ENCODE measurements at regions not wholly inside any gene's neighbourhood (a gene's known extent, or its start where the extent isn't known, plus 50 kb on each side); places are given as distances from the start of the nearest gene placed in this dataset.
"Not testable (repeated sequence)": the region's sequence is repeated elsewhere in the genome, so short reads cannot be mapped to it uniquely, and the experiment has no call there.

DNA sequence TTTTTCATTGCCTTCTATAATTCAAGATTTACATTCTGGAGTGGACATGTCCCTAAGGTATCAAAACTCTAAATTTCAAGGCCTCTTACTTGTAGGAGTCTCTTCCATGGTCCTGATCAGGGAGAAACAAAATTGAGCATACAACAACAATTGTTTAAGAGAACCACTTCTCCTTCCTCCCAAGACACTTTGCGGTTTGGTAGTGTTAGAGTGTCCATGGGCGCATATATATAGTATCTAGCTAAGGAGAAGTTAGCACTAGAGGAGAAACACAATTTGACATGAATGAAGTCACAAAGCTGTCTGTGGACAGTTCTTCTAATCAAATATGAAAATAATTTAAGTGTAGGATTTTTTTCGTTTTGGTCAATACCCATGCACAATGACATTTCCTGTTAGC, 349.1 kb upstream of the MAP2 start:
- DNase-seq = no peak

DNA sequence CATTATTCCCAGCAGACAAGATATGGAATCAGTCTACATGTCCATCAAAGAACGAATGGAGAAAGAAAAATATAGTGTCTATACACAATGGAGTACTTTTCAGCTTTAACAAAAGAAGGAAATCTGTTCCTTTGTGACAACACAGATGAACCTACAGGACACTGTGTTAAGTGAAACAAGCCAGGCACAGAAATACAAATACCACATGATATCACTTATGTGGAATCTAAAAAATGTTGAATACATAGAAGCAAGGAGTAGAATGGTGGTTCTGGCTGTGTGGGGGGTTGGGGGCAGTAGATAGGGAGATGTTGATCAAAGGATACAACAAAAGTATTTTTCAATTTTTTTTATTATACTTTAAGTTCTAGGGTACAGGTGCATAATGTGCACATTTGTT, 347.7 kb upstream of the MAP2 start:
- no peak for DNase-seq

DNA sequence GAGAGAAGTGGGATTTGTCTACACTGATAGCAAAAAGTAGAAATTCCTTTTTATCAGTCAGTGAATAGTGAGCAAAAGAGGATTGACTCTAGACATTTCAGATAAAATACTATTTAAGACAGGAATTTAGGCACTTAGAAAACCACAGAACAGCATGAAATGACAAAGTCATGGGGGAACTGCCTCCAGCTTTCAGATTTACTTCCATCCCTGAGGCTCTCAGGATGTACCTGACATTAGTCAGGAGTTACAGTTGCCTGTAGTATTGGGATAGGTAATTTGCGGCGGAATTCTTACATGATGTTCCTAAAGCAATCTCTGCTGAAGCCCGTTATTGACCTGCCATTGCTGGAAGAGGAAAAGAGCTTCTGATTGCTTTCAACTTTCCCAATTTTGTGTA, 337.1 kb upstream of the MAP2 start:
- DNase-seq = no peak

DNA sequence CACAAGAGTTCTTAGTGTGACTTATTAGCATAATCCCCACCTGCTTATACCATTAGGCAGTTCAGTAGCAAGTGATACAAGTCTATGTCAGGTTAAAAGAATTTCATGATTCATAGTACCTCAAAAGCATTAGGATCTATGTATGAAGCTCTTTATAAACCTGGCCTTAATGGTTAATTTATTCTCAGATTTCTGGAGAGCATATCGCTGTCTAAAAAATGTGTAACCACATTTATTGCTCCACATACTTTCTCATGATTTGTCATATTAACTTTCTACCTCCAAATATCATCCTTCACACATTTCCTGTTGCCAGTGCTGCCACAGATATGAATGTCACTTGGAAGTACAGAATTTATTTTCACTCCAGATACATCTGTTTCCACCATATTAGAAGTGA, 332.8 kb upstream of the MAP2 start:
- DNase-seq = peak in 1 of 2 experiments; percentile 59

DNA sequence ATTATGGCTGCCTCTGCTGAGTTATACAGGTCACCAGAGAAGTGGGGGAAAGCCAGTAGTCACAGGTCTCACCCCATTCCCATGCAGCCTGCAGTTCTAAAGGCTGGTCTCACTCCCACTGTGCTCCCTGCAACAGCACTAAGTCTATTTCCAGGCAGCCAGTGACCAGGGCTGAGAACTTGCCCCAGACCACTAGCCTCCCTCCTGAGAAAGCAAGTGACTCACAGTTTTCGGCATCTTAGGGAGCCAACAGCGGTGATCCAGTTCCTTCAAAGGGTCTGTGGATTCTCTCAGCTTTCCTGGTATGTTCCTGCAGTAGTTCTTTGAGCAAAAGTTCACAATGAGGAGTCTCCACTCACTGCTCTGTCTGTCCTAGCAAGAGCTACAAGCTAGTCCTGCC, 329.6 kb upstream of the MAP2 start:
- no peak for DNase-seq

DNA sequence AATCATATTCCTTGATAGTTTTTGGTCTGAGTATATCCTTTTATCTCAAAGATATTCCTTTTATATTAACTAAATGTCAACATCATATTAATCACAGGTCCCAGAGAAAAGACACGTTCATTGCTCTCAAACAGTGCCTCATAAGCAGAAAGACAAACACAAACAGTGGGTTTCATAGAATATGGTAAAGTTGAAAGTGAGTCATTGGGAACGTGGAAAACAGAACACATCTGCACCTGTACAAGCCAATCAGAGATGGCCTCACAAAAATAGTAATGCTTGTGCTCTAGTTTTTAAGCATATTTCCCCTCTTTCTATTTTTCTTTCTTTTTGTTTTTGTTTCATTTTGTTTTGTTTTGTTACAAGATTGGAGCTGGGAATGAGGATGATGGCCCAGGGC, 328.4 kb upstream of the MAP2 start:
- DNase-seq = no peak

DNA sequence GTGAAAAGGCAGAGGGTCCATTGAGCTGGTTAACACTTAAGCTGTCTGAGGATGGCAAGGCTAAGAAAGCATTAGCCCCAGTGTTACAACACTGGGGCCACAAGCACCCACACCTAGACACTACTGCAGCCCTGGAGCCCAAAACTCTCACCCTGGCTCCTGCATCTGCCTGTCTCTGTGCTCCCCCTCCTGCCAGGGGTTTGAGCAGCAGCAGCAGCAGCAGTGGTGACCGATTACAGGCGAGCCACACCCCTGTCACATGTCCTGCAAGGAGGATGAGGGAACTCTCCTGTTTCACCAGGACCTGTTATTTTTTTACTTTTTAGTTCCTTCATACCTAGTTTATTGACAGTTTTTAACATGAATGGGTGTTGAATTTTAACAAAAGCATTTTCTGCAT, 326.7 kb upstream of the MAP2 start:
- DNase-seq = no peak

DNA sequence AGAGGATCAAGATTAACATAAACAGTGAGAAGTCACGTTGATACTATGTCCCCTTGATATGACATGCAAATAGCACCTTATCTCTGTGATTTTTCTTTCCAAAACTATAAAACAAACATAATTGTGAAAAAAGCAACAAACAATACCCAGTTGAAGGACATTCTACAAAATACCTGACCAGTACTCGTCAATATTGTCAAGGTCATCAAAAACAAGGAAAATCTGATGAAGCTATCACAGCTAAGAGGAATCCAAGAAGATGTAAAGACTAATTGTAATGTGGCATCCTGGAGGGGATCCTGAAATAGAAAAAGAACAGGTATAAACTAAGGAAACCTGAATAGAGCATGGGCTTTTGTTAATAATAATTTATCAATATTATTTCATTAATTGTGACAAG, 321.5 kb upstream of the MAP2 start:
- DNase-seq = no peak

DNA sequence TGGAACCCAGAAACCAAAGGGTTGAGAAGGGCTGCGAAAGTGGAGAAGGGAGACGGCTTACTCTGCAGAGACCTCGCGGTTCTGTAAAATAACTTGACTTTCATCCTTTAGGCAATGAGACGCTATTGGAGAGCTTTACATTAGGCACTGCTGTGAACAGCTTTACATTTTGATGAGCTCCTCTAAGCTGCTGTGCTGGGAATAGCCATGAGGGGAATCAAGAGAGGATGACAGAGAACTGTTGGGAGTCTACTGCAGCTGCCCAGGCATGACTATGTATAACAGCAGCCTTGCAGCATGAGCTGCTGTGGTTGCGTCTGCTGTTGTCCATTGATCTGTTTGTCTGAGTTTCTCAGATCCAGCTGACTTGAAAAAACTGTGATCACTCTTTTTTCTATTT, 310.8 kb upstream of the MAP2 start:
- no peak for DNase-seq

DNA sequence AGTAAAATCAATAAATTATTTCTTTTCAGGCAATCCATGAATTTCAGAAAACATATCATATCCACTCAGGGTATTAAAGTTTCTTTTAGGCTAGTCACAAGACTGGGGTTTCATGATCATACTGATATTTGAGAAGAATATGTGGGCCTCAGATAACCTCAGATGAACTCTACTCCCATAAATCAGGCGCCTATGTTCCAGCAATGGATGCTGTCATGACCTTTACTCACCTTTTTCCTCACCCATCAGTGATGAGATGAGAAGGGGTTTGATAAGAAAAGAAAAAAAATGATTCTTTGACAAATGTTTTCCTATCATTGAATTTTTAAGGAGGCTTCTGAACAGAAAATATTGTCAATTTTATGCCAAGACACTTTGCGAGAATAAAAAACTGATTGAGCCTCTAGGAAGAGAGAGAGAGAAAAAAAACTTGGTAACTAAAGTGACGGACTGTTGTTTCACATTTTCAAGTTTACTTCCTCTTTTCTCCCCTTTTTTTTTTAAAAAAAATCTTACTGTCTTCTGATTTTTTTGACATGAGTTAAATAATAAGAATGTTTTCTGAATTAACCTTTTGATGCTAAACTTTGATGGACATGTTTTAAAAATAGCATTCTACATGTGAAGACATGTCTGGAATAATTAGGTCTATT, 309.1 kb upstream of the MAP2 start:
- no peak for DNase-seq

DNA sequence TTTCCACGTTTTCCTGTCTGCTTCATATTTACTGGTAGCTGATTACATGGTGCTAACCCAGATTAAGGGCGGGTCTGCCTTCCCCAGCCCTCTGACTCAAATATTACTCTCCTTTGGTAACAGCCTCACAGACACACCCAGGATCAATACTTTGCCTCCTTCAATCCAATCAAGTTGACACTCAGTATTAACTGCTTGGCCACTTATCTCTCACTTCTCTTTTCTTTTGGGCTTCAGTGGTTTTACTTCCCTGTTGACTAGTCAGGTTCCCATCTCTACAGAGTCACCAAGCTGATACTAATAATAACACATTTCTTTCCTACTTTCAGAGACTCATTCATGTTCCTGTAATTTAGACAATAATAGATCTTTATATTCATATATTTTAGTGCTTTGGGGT, 302.2 kb upstream of the MAP2 start:
- no peak for DNase-seq

DNA sequence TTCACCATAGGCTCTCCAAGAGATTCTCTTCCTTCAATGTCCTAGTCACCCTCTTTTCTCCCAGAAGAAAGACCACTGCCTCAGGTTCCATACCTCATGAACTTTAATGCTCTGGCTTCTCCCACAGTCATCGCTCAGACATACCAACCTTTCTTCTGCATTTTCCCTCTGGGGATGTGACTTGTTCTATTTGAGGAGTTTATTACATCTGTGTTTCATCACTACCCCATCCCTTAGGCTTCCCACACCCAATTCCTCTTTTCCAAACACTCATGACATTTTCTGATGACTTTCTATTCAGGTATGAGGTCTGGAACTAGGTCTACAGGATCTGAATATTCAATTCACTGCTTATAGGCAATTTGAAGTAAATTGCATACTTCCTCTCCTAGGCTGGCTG, 298.6 kb upstream of the MAP2 start:
- DNase-seq = no peak

DNA sequence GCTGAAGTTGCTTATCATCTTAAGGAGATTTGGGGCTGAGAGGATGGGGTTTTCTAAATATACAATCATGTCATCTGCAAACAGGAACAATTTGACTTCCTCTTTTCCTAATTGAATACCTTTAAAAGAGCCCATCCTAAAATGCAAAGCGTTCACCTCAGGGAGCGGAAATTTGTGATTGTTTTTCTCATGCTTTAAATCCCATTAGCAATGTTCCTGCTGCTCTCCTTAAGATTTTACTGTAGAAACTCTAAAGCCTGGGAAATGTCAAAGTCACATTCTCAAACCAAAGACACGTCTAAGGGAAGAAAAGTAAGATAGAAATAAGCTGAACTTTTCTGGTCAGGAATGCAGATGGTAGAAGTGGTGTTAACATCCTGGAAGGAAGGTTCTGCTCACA, 285.8 kb upstream of the MAP2 start:
- DNase-seq = no peak

DNA sequence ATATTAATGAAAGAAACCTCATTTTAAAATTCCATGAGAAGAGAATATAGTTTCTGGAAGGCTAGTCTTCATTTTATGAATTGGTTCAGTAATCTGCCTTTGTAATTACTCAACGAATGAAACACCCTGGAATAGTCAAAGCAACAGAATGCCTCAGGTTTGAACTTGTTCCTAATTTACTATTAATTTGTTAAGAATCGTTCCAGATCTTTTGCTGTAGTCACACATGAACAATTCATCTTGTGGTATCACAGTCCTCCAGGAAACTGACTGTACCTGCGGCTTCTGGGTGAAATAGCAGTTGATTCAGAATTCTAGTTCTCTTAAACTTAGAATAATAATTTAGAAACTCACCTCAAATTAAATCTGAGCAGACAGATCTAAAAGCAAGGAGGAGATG, 282.7 kb upstream of the MAP2 start:
- no peak for DNase-seq

DNA sequence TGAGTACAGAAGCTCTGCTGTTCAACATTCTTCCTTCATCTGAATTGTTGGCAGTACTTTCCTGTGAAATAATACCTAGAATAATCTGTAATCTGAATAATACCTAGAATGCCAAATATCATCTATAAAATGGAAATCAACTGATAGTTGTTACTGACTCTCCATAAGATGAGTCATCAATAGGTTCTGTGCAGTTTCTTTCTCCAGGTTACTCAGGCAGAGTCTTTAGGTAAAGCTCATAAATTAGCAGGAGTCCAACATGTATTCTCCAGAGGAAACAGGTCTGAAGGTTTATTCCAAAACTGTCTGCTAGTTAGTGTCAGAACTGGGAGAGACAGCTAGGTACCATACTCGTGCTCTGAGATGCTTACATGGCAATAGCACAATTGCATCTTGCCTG, 282.0 kb upstream of the MAP2 start:
- no peak for DNase-seq

DNA sequence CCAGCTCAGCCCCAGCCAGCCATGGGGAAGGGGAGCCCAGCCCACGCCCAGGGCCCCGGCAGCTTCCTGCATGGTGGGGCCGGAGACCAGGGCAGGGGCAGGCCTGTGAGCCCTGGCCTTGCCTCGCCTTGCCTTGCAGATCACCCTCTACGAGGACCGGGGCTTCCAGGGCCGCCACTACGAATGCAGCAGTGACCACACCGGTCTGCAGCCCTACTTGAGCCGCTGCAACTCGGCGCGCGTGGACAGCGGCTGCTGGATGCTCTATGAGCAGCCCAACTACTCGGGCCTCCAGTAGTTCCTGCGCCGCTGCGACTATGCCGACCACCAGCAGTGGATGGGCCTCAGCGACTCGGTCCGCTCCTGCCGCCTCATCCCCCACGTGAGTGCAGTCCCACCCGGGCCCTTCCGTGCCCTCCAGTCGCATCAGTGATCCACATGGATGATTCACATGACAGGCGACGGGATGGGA, 278.6 kb upstream of the MAP2 start:
- not testable (repeated sequence) for DNase-seq

DNA sequence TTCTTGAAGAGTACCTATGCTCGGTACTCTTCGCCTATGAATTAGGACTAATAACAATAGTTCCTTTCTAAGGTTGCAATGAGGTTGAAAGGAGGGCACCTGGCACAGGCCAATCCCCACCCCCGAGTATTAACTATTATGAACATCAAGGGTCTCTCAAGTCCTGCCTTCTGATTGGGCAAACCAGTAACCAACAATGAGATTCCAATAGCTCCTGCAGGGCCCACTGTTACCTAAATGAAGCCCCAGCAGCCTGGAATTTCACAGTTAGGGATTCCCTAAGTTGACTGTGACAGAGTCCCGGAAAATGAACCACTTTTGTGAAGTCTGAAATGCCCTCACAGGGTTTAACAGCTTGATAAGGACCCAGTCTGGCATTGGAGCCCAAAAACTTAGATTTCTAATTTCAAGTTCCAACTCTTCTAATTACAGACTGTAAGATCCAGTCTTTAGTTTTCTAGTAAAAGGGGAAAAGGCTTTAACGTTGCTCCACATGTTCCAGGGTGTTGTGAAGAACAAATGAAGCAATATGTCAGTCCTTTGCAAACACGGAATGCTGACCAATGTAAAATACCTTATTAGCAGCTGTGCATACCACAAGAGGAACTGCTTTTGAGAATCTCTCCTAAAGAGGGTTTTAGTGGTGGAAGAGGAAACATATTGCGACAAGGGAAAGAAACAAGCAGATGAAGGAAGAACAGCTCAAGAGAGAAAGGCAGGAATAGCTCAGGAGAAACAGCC, 277.7 kb upstream of the MAP2 start:
- DNase-seq = no peak

DNA sequence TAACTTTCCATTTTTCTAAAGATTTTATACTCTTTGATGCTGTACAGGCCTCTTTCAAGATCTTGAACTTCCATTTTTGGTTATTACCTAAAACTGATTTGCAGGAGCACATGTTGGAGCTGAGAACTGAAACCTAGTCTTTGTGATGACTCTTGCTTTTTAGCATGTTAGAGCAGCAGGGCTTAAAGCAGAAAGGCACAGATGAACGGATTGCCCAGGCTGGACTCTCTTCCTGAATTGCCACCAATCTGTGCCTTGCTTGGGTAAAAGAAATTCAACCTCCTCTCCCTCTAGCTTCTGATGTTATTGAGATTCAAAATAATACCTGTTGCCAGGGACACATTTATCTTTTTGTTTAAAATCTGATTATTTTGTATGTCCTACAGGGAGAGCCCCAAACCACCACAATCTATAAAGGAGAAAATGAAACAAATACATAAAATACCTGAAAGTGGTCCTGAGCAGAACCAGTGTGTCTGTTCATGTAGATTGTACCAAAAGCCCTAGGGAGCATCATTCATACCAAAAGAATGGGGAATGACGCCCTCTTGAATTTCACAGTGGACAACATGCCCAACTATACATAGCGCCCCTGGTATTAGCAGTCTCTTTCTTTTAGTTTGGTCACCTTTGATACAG, 277.0 kb upstream of the MAP2 start:
- DNase-seq = no peak

DNA sequence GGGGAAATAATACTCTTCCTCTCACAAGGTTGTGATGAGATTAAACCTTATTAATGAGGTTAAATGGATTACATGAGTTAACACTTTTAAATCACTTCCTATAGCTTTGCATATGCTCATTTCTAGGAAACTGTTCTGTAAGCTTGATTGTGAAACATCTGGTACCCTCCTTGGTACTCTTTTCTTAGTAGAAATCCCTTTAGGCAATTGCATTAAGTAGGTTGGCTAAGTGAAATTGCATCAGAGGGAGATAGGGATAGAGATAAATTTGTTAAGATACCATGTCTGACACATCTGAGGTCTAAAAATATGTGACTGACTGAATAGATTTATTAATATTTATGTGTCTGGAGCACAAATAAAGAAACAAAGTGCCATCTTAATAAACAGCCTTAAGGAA, 275.9 kb upstream of the MAP2 start:
- DNase-seq = peak; percentile 1 to 70

DNA sequence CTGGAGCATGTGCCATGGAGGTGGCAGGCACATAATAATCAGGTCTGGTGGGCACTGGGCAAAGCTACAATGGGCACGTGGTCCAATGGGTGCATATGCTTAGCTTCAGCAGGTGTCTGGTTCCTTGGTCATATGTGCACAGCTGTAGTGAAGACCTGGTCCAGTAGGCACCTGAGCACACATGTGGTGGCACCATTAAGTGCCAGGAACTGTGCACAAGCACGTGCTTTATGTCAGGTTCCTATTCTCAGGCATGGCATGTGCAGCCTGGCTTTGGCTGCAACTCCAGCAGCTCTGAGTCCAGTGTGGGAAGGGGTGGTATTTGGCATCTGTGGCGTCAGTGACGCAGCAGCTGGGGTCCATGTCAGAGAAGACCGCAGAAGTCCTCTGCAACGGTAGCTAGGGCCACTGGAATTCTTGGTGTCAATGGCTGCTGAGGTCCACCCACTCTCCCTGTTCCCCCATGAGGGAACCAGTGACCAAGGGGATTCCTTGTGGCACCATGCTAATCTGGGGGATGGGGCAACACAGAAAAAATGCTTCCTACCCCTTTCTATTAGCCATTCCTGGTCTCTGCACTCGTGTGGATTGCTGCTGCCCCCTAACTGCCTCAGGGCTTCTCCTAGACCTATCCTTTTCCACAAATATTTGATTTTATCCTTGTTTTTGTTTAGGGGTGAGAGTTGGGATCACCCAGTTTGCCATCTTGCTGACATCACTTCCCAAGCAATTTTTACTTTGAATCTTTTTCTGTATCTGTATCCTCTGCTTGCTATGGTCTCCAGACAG, 262.9 kb upstream of the MAP2 start:
- no peak for DNase-seq

DNA sequence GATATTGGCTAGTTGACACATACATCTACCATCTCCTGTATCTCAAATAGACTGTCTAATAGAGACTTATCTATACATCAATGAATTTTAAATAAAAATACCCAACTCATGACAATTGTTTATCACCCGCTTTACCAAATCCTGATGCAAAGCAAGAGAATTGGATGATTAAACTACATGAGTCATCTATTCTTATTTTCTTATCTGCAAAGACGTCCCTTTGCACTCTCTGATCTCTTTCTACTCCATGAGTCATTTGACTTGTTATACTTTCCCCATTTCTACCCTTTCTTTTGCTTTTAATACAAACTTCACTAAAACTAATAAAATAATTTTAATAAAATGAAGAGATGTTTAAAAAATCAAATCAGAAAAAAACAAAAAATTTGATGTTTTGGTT, 261.7 kb upstream of the MAP2 start:
- DNase-seq = no peak

DNA sequence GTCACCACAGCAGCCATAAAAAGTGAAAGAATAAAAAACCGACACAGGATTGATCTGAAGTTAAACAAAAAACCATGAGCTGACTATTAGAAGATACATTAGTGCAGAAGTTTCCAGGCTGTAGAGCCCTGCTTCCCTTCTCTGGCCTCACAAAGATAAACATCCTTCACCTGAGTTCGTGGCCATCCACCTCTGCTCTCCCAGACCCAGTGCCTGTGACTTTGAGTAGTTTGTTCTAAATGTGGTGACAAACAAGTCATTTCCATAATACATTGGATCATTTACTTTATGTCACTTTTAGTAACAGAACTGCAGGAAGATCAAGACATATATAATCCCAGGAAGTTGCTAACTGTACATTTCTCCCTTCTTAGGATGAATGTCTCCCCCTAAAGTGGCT, 241.9 kb upstream of the MAP2 start:
- DNase-seq = no peak

DNA sequence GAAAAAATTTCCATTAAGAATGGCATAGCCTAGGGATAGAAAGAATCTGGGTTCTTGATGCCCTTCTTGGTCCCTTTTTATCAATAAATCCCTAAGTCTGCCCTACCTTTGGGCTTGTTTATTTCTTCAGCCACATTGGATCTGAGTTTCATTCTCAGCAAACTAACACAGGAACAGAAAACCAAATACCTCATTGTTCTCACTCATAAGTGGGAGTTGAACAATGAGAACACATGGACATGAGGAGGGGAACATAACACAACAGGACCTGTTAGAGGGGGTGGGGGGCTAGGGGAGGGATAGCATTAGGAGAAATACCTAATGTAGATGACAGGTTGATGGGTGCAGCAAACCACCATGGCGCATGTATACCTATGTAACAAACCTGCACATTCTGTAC, 237.0 kb upstream of the MAP2 start:
- DNase-seq = not testable (repeated sequence)

DNA sequence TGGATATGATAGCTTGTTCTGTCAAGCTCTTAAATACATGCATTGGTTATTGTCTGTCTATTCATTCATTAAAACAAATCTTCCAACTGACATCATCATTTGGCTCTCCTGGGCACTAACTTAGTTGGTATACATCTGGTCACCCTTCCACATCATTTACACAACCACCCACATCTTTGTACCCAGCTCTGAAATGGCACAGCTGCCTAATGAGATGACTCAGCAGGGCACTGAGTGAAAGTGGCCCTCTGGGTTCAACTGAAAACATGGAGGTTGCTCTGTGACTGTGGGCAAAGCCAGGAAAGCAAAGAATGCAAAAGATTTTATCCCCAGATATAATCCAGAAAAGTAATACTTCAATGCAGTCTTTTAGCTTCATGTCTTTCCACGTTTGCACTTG, 234.0 kb upstream of the MAP2 start:
- DNase-seq = no peak
